ENCODE measurements at regions not wholly inside any gene's neighbourhood (a gene's known extent, or its start where the extent isn't known, plus 50 kb on each side); places are given as distances from the start of the nearest gene placed in this dataset.

DNA sequence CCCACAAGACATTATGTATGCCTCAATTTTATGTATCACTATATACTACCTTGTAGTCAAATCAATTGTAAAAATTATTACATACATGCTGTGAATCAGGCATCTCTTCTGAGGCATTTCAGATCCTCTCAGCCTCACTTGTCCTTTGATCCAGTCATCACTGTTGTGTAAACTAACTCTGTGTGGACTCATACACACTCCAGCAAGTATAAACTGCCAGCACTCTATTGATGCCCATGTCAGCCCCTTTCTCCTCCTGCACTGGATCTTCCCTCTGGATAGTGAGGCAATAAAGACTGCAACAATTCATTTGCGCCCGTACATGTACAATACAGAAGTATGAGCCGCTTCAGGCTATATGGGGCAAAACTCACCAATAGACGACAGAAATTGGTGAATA lies 364.7 kb upstream of the TGFBR2 start:
- Mint-ChIP-seq H3K4me3 (no peak overlapping the region), H3K4me1 (peaks cover 2% of the 10 kb centered on the region), H3K27ac (no peak overlapping the region), H3K36me3 (ENCODE audit: low read depth) (no peaks in the 10 kb centered on the region), H3K27me3 (ENCODE audit: insufficient read depth) (no peaks in the 10 kb centered on the region), H3K9me3 (peaks cover 6% of the 10 kb centered on the region)
- Histone ChIP-seq H3K4me3 (ENCODE audit: low read length) (no peak overlapping the region), H3K36me3 (ENCODE audit: control insufficient read depth, insufficient read depth, low read length) (no peaks in the 10 kb centered on the region), H3K27me3 (ENCODE audit: control insufficient read depth, insufficient read depth, low read length, poor library complexity, severe bottlenecking) (no peaks in the 10 kb centered on the region), H3K9ac (ENCODE audit: extremely low read depth, low read length, poor library complexity, severe bottlenecking) (no peak overlapping the region), H3K9me3 (ENCODE audit: control insufficient read depth, low read length) (no peaks in the 10 kb centered on the region), H3K4me1 (ENCODE audit: control insufficient read depth, insufficient read depth, low read length) (no peaks in the 10 kb centered on the region), H3K27ac (ENCODE audit: low read depth, low read length) (no peak overlapping the region)
- 96 to 98% methylated on average over 4 of the region's 4 CpGs for WGBS, 2 experiments (ENCODE audit: insufficient coverage in 1 of 2, insufficient read length in 1 of 2)
- TF ChIP-seq, protein P1, sequence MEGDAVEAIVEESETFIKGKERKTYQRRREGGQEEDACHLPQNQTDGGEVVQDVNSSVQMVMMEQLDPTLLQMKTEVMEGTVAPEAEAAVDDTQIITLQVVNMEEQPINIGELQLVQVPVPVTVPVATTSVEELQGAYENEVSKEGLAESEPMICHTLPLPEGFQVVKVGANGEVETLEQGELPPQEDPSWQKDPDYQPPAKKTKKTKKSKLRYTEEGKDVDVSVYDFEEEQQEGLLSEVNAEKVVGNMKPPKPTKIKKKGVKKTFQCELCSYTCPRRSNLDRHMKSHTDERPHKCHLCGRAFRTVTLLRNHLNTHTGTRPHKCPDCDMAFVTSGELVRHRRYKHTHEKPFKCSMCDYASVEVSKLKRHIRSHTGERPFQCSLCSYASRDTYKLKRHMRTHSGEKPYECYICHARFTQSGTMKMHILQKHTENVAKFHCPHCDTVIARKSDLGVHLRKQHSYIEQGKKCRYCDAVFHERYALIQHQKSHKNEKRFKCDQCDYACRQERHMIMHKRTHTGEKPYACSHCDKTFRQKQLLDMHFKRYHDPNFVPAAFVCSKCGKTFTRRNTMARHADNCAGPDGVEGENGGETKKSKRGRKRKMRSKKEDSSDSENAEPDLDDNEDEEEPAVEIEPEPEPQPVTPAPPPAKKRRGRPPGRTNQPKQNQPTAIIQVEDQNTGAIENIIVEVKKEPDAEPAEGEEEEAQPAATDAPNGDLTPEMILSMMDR (conservative IDR thresholded peaks at IDR 0.05) = no peak
- DNase-seq = no peak

DNA sequence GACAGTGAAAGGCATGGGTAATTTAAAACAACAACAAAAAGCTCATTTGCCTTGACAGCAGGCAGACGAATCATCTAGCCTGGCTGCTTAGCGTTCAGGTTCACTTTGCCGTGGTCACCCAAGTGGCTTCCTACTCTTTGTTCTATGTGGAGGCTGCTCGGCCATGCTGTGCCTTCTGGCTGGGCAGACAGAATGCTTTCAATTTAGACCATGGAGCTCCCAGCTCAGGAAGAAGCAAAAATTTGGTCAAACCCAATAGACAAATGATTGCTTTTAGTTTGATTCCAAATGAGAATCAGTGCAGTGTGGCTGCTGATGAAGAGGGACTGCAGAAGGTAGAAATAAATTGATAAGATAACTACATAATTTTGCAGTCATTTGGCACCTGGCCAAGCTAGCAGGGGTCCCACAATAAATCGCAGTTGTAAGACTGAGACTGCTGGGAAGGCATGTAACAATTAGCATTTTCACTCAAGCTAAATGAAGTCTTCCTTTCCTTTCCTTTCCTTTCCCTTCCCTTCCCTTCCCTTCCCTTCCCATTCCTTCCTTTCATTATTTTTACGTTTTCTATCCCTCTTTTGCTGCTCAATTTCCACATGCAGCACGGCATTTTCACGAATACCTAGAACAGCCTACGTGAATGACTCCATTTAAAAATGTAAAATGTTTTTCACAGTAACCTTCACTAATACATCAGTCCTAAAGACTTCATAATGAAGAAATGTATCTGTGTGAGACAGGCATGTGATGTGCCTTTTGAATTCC lies 360.4 kb upstream of the TGFBR2 start:
- TF ChIP-seq, protein P1 (conservative IDR thresholded peaks at IDR 0.05) = no peak
- H3K9me3 ChIP-seq (ENCODE audit: control insufficient read depth, low read length) = no peaks in the 10 kb centered on the region
- Mint-ChIP-seq H3K27me3 (ENCODE audit: insufficient read depth) (no peaks in the 10 kb centered on the region), H3K9me3 (peaks cover 6% of the 10 kb centered on the region), H3K4me1 (peaks cover 7% of the 10 kb centered on the region), H3K36me3 (ENCODE audit: low read depth) (no peaks in the 10 kb centered on the region), H3K27ac (no peak overlapping the region), H3K4me3 (no peak overlapping the region)
- peak overlapping the region; percentile 82 for H3K27ac ChIP-seq (ENCODE audit: low read depth, low read length)
- H3K4me3 ChIP-seq (ENCODE audit: low read length) = no peak overlapping the region
- WGBS, 2 experiments (ENCODE audit: insufficient coverage in 1 of 2, insufficient read length in 1 of 2) = 47 to 76% methylated on average over 6 to 9 of the region's 9 CpGs
- H3K27me3 ChIP-seq (ENCODE audit: control insufficient read depth, insufficient read depth, low read length, poor library complexity, severe bottlenecking) = no peaks in the 10 kb centered on the region
- H3K36me3 ChIP-seq (ENCODE audit: control insufficient read depth, insufficient read depth, low read length) = no peaks in the 10 kb centered on the region
- H3K4me1 ChIP-seq (ENCODE audit: control insufficient read depth, insufficient read depth, low read length) = no peaks in the 10 kb centered on the region
- no peak for DNase-seq
- no peak overlapping the region for H3K9ac ChIP-seq (ENCODE audit: extremely low read depth, low read length, poor library complexity, severe bottlenecking)

DNA sequence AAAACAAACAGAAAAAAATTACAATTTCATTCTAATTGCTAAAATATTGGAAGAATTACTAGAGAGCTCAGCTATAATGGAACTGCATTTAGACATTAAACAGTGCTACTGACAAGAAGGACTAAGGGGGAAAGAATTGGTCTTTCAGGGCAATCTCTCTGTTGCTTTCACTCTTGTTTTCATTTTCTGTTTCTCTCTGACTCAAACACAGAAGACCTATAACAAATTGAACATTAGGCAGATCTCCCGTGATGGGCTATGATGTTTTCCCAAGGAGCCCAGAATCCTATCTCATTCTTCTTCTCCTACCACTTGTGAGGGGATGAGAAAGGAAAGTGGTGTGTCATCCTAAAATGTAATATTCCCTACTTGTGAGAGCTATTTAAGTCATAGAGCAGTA lies 358.0 kb upstream of the TGFBR2 start:
- no peaks in the 10 kb centered on the region for H3K27me3 Mint-ChIP-seq (ENCODE audit: insufficient read depth)
- no peak for DNase-seq
- no peak overlapping the region for H3K4me3 ChIP-seq (ENCODE audit: low read length)
- no peak overlapping the region for H3K4me3 Mint-ChIP-seq
- no peak overlapping the region for H3K27ac ChIP-seq (ENCODE audit: low read depth, low read length)
- H3K9ac ChIP-seq (ENCODE audit: extremely low read depth, low read length, poor library complexity, severe bottlenecking) = no peak overlapping the region
- no peaks in the 10 kb centered on the region for H3K36me3 Mint-ChIP-seq (ENCODE audit: low read depth)
- TF ChIP-seq, protein P1 (conservative IDR thresholded peaks at IDR 0.05) = no peak
- H3K9me3 Mint-ChIP-seq = peaks cover 8% of the 10 kb centered on the region
- no peaks in the 10 kb centered on the region for H3K4me1 ChIP-seq (ENCODE audit: control insufficient read depth, insufficient read depth, low read length)
- H3K36me3 ChIP-seq (ENCODE audit: control insufficient read depth, insufficient read depth, low read length) = no peaks in the 10 kb centered on the region
- no peaks in the 10 kb centered on the region for H3K9me3 ChIP-seq (ENCODE audit: control insufficient read depth, low read length)
- no peak overlapping the region for H3K27ac Mint-ChIP-seq
- H3K4me1 Mint-ChIP-seq = peaks cover 7% of the 10 kb centered on the region
- no peaks in the 10 kb centered on the region for H3K27me3 ChIP-seq (ENCODE audit: control insufficient read depth, insufficient read depth, low read length, poor library complexity, severe bottlenecking)
- 92% methylated on average over 1 of the region's 1 CpG; no CpG with 5 or more reads in 1 of the 2 experiments for WGBS, 2 experiments (ENCODE audit: insufficient coverage in 1 of 2, insufficient read length in 1 of 2)

Data from endodermal cell (in vitro differentiated cells).